ENCODE measurements at regions not wholly inside any gene's neighbourhood (a gene's known extent, or its start where the extent isn't known, plus 50 kb on each side); places are given as distances from the start of the nearest gene placed in this dataset.

- Histone ChIP-seq H3K27me3 (ENCODE audit: control insufficient read depth, insufficient read depth, low read length) (no peaks in the 10 kb centered on the region), H3K27ac (ENCODE audit: low read depth, low read length) (no peak overlapping the region), H3K36me3 (ENCODE audit: control insufficient read depth, insufficient read depth, low read length) (no peaks in the 10 kb centered on the region), H3K9ac (ENCODE audit: low read length) (no peak overlapping the region), H3K4me3 (ENCODE audit: low read depth, low read length) (no peak overlapping the region), H3K4me1 (ENCODE audit: control insufficient read depth, insufficient read depth, low read length) (peaks cover 32% of the 10 kb centered on the region), H3K9me3 (ENCODE audit: control insufficient read depth, insufficient read depth, low read depth, low read length) (no peaks in the 10 kb centered on the region)
Observed at GRCh38 chr2:222797871-222798270, 63.0 kb upstream of the ACSL3 start.

GRCh38 chr2:222798528-222798927 lies 62.3 kb upstream of the ACSL3 start:
- Histone ChIP-seq H3K4me1 (ENCODE audit: control insufficient read depth, insufficient read depth, low read length) (peaks cover 32% of the 10 kb centered on the region), H3K9ac (ENCODE audit: low read length) (no peak overlapping the region), H3K4me3 (ENCODE audit: low read depth, low read length) (no peak overlapping the region), H3K27me3 (ENCODE audit: control insufficient read depth, insufficient read depth, low read length) (no peaks in the 10 kb centered on the region), H3K36me3 (ENCODE audit: control insufficient read depth, insufficient read depth, low read length) (no peaks in the 10 kb centered on the region), H3K9me3 (ENCODE audit: control insufficient read depth, insufficient read depth, low read depth, low read length) (no peaks in the 10 kb centered on the region), H3K27ac (ENCODE audit: low read depth, low read length) (no peak overlapping the region)

GRCh38 chr2:222799262-222799918 lies 61.4 kb upstream of the ACSL3 start:
- Histone ChIP-seq H3K27me3 (ENCODE audit: control insufficient read depth, insufficient read depth, low read length) (no peaks in the 10 kb centered on the region), H3K9ac (ENCODE audit: low read length) (no peak overlapping the region), H3K4me1 (ENCODE audit: control insufficient read depth, insufficient read depth, low read length) (peaks cover 32% of the 10 kb centered on the region), H3K9me3 (ENCODE audit: control insufficient read depth, insufficient read depth, low read depth, low read length) (no peaks in the 10 kb centered on the region), H3K36me3 (ENCODE audit: control insufficient read depth, insufficient read depth, low read length) (no peaks in the 10 kb centered on the region), H3K4me3 (ENCODE audit: low read depth, low read length) (no peak overlapping the region), H3K27ac (ENCODE audit: low read depth, low read length) (no peak overlapping the region)

- no peak overlapping the region for H3K4me3 ChIP-seq (ENCODE audit: low read depth, low read length)
- H3K27me3 ChIP-seq (ENCODE audit: control insufficient read depth, insufficient read depth, low read length) = no peaks in the 10 kb centered on the region
- no peak overlapping the region for H3K9ac ChIP-seq (ENCODE audit: low read length)
- peaks cover 1% of the 10 kb centered on the region; the same call in 1 of the 2 replicates for H3K4me1 ChIP-seq (ENCODE audit: control insufficient read depth, insufficient read depth, low read length)
- no peaks in the 10 kb centered on the region for H3K36me3 ChIP-seq (ENCODE audit: control insufficient read depth, insufficient read depth, low read length)
- no peaks in the 10 kb centered on the region for H3K9me3 ChIP-seq (ENCODE audit: control insufficient read depth, insufficient read depth, low read depth, low read length)
- H3K27ac ChIP-seq (ENCODE audit: low read depth, low read length) = no peak overlapping the region
Observed at GRCh38 chr2:222802514-222803196, 58.2 kb upstream of the ACSL3 start.

GRCh38 chr2:222804351-222804750 lies 56.5 kb upstream of the ACSL3 start:
- H3K4me1 ChIP-seq (ENCODE audit: control insufficient read depth, insufficient read depth, low read length) = no peaks in the 10 kb centered on the region; the same call in 1 of the 2 replicates
- no peaks in the 10 kb centered on the region for H3K36me3 ChIP-seq (ENCODE audit: control insufficient read depth, insufficient read depth, low read length)
- no peak overlapping the region for H3K9ac ChIP-seq (ENCODE audit: low read length)
- H3K27me3 ChIP-seq (ENCODE audit: control insufficient read depth, insufficient read depth, low read length) = no peaks in the 10 kb centered on the region
- no peaks in the 10 kb centered on the region for H3K9me3 ChIP-seq (ENCODE audit: control insufficient read depth, insufficient read depth, low read depth, low read length)
- H3K27ac ChIP-seq (ENCODE audit: low read depth, low read length) = no peak overlapping the region
- H3K4me3 ChIP-seq (ENCODE audit: low read depth, low read length) = no peak overlapping the region

- no peaks in the 10 kb centered on the region; the same call in 1 of the 2 replicates for H3K4me1 ChIP-seq (ENCODE audit: control insufficient read depth, insufficient read depth, low read length)
- H3K27me3 ChIP-seq (ENCODE audit: control insufficient read depth, insufficient read depth, low read length) = no peaks in the 10 kb centered on the region
- H3K4me3 ChIP-seq (ENCODE audit: low read depth, low read length) = no peak overlapping the region
- no peaks in the 10 kb centered on the region for H3K9me3 ChIP-seq (ENCODE audit: control insufficient read depth, insufficient read depth, low read depth, low read length)
- H3K36me3 ChIP-seq (ENCODE audit: control insufficient read depth, insufficient read depth, low read length) = no peaks in the 10 kb centered on the region
- no peak overlapping the region for H3K27ac ChIP-seq (ENCODE audit: low read depth, low read length)
- no peak overlapping the region for H3K9ac ChIP-seq (ENCODE audit: low read length)
Observed at GRCh38 chr2:222805591-222806304, 55.1 kb upstream of the ACSL3 start.

- Histone ChIP-seq H3K27ac (ENCODE audit: low read depth, low read length) (no peak overlapping the region), H3K27me3 (ENCODE audit: control insufficient read depth, insufficient read depth, low read length) (no peaks in the 10 kb centered on the region), H3K4me1 (ENCODE audit: control insufficient read depth, insufficient read depth, low read length) (no peaks in the 10 kb centered on the region; the same call in 1 of the 2 replicates), H3K36me3 (ENCODE audit: control insufficient read depth, insufficient read depth, low read length) (no peaks in the 10 kb centered on the region), H3K9ac (ENCODE audit: low read length) (no peak overlapping the region), H3K4me3 (ENCODE audit: low read depth, low read length) (no peak overlapping the region), H3K9me3 (ENCODE audit: control insufficient read depth, insufficient read depth, low read depth, low read length) (no peaks in the 10 kb centered on the region)
Observed at GRCh38 chr2:222806526-222807137, 54.2 kb upstream of the ACSL3 start.

- Histone ChIP-seq H3K9ac (ENCODE audit: low read length) (no peak overlapping the region), H3K27me3 (ENCODE audit: control insufficient read depth, insufficient read depth, low read length) (no peaks in the 10 kb centered on the region), H3K4me3 (ENCODE audit: low read depth, low read length) (no peak overlapping the region), H3K27ac (ENCODE audit: low read depth, low read length) (no peak overlapping the region), H3K9me3 (ENCODE audit: control insufficient read depth, insufficient read depth, low read depth, low read length) (no peaks in the 10 kb centered on the region), H3K36me3 (ENCODE audit: control insufficient read depth, insufficient read depth, low read length) (no peaks in the 10 kb centered on the region), H3K4me1 (ENCODE audit: control insufficient read depth, insufficient read depth, low read length) (no peaks in the 10 kb centered on the region; the same call in 1 of the 2 replicates)
Observed at GRCh38 chr2:222807431-222807830, 53.4 kb upstream of the ACSL3 start.

- Histone ChIP-seq H3K4me1 (ENCODE audit: control insufficient read depth, insufficient read depth, low read length) (no peaks in the 10 kb centered on the region; the same call in 1 of the 2 replicates), H3K27ac (ENCODE audit: low read depth, low read length) (no peak overlapping the region), H3K9me3 (ENCODE audit: control insufficient read depth, insufficient read depth, low read depth, low read length) (no peaks in the 10 kb centered on the region), H3K9ac (ENCODE audit: low read length) (no peak overlapping the region), H3K27me3 (ENCODE audit: control insufficient read depth, insufficient read depth, low read length) (no peaks in the 10 kb centered on the region), H3K36me3 (ENCODE audit: control insufficient read depth, insufficient read depth, low read length) (no peaks in the 10 kb centered on the region), H3K4me3 (ENCODE audit: low read depth, low read length) (no peak overlapping the region)
Observed at GRCh38 chr2:222809582-222809981, 51.3 kb upstream of the ACSL3 start.

- H3K36me3 ChIP-seq (ENCODE audit: control insufficient read depth, insufficient read depth, low read length) = no peaks in the 10 kb centered on the region
- H3K27ac ChIP-seq (ENCODE audit: low read depth, low read length) = no peak overlapping the region
- no peaks in the 10 kb centered on the region; the same call in 1 of the 2 replicates for H3K4me1 ChIP-seq (ENCODE audit: control insufficient read depth, insufficient read depth, low read length)
- H3K4me3 ChIP-seq (ENCODE audit: low read depth, low read length) = no peak overlapping the region
- no peaks in the 10 kb centered on the region for H3K27me3 ChIP-seq (ENCODE audit: control insufficient read depth, insufficient read depth, low read length)
- no peak overlapping the region for H3K9ac ChIP-seq (ENCODE audit: low read length)
- H3K9me3 ChIP-seq (ENCODE audit: control insufficient read depth, insufficient read depth, low read depth, low read length) = no peaks in the 10 kb centered on the region; the same call in 1 of the 2 replicates
Observed at GRCh38 chr2:222810044-222810443, 50.8 kb upstream of the ACSL3 start.

Data from HUES6 (cell line).